IPS DF 4.7 (cell line): ENCODE measurements at regions not wholly inside any gene's neighbourhood (a gene's known extent, or its start where the extent isn't known, plus 50 kb on each side); places are given as distances from the start of the nearest gene placed in this dataset.

Source experiments
- DNase-seq: peaks from one replicate; pipeline ENCODE4 v3.0.0-alpha.2; 2013; ENCODE audit warnings: low spot score; ENCODE audit errors: extremely low read depth

- DNase-seq, result no peak
These were observed 1518.2 kb downstream of the EFNA5 start for GRCh38 chr5:106152569-106152968.

GRCh38 chr5:106142116-106142515 is 1528.6 kb downstream of the EFNA5 start:
- no peak for DNase-seq

GRCh38 chr5:106140101-106140500 is 1530.6 kb downstream of the EFNA5 start:
- DNase-seq, result no peak

GRCh38 chr5:106136061-106136460 is 1534.7 kb downstream of the EFNA5 start:
- DNase-seq, result no peak

GRCh38 chr5:106135473-106135872 is 1535.3 kb downstream of the EFNA5 start:
- DNase-seq, result no peak

GRCh38 chr5:106134549-106134948 is 1536.2 kb downstream of the EFNA5 start:
- DNase-seq, result no peak

GRCh38 chr5:106127985-106128384 is 1542.8 kb downstream of the EFNA5 start:
- no peak for DNase-seq

- no peak for DNase-seq
These were observed 1543.4 kb downstream of the EFNA5 start for GRCh38 chr5:106127341-106127781.

- peak; percentile 14 for DNase-seq
These were observed 1548.6 kb downstream of the EFNA5 start for GRCh38 chr5:106121972-106122605.

GRCh38 chr5:106116682-106117081 is 1554.1 kb downstream of the EFNA5 start:
- no peak for DNase-seq

GRCh38 chr5:106113922-106114321 is 1556.8 kb downstream of the EFNA5 start:
- peak; percentile 9 for DNase-seq

- DNase-seq, result no peak
These were observed 1564.4 kb downstream of the EFNA5 start for GRCh38 chr5:106106384-106106783.

- no peak for DNase-seq
These were observed 1573.4 kb downstream of the EFNA5 start for GRCh38 chr5:106097340-106097739.

- no peak for DNase-seq
These were observed 1575.9 kb downstream of the EFNA5 start for GRCh38 chr5:106094839-106095238.

GRCh38 chr5:106094204-106094607 is 1576.5 kb downstream of the EFNA5 start:
- DNase-seq, result no peak

GRCh38 chr5:106093134-106093533 is 1577.6 kb downstream of the EFNA5 start:
- DNase-seq, result no peak

GRCh38 chr5:106092455-106092854 is 1578.3 kb downstream of the EFNA5 start:
- no peak for DNase-seq

GRCh38 chr5:106089073-106089472 is 1581.7 kb downstream of the EFNA5 start:
- DNase-seq, result no peak

GRCh38 chr5:106088462-106088861 is 1582.3 kb downstream of the EFNA5 start:
- no peak for DNase-seq

- DNase-seq, result peak; percentile 19
These were observed 1584.4 kb downstream of the EFNA5 start for GRCh38 chr5:106086352-106086751.

- DNase-seq, result no peak
These were observed 1585.2 kb downstream of the EFNA5 start for GRCh38 chr5:106085556-106085955.

GRCh38 chr5:106085136-106085535 is 1585.6 kb downstream of the EFNA5 start:
- DNase-seq, result peak; percentile 22

GRCh38 chr5:106080535-106080934 is 1590.2 kb downstream of the EFNA5 start:
- no peak for DNase-seq

GRCh38 chr5:106076655-106077054 is 1594.1 kb downstream of the EFNA5 start:
- no peak for DNase-seq
